T-helper 2 cell (primary cell): ENCODE measurements at regions not wholly inside any gene's neighbourhood (a gene's known extent, or its start where the extent isn't known, plus 50 kb on each side); places are given as distances from the start of the nearest gene placed in this dataset.
"Not testable (repeated sequence)": the region's sequence is repeated elsewhere in the genome, so short reads cannot be mapped to it uniquely, and the experiment has no call there.

Experiments used
- DNase-seq, 5 experiments: peaks; one replicate each; pipeline versions ENCODE4 v3.0.0 to v3.0.0-alpha.2; 2012 to 2022

DNA sequence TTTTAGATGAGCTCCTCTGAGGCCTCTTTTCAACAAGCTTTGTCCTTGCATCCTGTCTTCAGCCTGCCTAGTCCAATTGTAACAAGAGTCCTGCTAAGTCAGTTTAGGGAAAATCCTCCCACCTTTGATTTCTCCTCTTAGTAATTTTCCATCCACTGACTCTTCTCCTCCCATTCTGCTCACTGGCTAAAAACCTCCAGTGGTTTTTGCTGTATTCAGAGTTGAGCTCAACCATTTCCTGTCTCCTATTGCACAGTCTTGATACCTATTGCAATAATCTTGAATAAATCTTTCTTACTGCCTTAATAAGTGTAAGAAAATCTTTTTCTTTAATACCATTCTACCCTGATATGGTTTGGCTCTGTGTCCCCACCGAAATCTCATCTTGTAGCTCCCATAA is 117.8 kb upstream of the ENPP6 start:
- peak in 1 of 5 experiments; percentile 52 for DNase-seq

DNA sequence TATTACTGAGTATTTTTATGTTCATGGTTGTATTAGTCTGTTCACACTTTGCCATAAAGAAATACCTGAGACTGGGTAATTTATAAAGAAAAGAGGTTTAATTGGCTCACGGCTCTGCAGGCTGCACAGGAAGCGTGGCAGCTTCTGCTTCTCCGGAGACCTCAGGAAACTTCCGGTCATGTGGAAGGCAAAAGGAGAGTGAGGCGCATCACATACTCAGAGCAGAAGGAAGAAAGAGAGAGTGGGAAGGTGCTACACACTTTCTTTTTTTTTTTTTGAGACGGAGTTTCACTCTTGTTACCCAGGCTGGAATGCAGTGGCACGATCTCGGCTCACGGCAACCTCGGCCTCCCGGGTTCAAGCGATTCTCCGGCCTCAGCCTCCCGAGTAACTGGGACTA is 115.8 kb upstream of the ENPP6 start:
- DNase-seq, result not testable (repeated sequence)

DNA sequence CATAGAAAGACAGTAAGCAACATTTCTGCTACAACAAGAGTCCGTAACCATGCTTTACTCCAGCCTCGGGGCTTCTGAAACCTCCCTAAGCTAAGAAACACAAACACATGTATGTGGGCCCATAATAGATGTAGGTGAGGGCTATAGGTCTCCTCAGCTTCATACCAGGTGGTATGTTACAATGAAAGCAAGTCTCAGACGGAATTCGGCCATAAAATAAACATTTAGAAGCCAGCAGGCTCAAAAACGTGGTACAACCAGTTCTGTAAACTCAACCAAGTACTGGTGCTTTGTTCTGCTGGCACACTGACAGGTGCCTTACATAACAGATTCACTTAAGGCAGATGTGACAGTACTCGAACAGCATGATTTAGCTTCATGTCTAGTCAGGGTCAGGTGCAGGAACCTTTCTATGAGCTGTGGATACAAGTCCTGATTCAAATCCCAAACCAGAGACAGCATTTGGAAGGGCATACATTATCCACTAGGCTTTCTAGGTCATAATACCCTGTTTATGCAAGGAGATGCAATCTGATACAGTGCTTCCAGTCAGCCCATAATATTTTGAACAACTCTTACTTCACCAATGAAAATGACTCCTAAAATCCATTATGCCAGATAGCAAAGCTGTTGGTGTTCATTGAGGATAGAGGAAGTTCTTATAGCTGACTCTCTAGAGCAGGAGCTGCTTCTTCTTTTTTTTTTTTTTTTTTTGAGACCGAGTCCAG is 113.8 kb upstream of the ENPP6 start:
- no peak for DNase-seq

DNA sequence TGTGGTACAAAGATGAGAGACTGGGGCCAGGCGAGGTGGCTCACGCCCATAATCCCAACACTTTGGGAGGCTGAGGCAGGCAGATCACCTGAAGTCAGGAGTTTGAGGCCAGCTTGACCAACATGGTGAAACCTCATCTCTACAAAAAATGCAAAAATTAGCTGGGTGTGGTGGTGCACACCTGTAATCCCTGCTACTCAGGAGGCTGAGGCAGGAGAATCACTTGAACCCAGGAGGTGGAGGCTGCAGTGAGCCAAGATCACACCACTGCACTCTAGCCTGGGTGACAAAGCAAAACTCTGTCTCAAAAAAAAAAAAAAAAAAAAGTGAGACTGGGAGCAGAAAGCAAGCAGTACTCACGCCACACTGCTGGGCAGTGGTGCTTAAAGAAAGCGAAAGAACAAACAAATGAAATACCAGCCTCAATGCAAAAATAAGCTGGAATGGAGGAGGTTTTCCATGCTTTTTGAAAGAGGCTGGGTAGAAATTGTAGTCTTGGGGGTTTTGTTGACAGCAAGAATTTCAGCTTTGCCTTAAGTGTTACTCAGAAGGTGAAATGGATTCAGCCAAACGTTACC is 112.9 kb upstream of the ENPP6 start:
- DNase-seq, result not testable (repeated sequence)

DNA sequence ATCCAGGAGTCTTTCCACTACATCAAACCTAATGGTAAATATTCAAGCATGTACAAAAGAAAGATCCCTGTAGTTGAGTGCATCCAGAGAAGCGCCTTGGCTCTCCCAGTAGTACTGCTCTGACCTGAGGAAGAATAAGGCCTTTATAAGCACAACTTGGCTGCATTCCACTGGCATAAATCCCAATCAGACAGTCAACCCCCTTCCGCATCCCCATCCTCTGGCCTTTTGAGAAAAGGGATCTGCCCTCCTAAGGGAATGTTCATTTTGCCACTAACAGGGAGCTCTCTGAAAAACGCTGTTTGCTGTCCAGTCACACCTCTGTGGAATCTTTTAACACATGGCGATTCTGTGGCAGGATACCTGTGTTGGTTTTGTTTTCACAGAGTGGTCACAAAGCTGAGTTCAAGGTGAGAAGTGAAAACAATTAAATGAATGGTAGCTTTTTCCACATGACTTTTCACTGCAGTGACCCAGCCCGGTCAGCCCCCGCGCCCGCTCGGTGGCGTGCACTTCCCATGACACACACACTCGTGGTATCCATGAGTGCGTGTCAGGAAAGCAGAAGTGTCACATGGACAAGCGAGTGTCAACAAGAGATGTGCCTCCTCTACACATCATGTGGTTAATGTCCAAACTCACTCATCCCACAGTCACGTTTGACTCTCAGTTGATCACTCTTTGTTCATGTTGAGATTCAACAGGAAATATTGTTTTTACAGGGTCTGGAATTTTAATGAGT is 112.2 kb upstream of the ENPP6 start:
- DNase-seq, result no peak

DNA sequence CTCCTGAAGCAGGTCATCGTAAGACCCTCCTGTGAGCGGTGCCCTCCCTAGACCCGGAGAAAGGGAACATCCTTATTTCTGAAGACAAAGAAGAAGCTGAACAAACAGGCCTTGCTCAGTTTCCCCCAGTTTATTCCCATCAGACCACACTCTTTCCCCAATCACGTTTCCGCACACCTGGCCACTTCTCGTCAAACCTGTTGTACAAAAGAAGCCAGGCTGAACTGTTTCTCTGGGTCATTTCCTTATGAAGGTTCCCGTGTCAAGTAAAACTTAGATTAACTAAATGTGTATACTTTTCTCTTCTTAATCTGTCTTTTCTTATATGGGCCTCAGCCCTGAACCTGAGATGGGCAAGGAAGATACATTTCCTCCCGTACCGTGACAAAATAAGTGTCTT is 111.6 kb upstream of the ENPP6 start:
- no peak for DNase-seq

DNA sequence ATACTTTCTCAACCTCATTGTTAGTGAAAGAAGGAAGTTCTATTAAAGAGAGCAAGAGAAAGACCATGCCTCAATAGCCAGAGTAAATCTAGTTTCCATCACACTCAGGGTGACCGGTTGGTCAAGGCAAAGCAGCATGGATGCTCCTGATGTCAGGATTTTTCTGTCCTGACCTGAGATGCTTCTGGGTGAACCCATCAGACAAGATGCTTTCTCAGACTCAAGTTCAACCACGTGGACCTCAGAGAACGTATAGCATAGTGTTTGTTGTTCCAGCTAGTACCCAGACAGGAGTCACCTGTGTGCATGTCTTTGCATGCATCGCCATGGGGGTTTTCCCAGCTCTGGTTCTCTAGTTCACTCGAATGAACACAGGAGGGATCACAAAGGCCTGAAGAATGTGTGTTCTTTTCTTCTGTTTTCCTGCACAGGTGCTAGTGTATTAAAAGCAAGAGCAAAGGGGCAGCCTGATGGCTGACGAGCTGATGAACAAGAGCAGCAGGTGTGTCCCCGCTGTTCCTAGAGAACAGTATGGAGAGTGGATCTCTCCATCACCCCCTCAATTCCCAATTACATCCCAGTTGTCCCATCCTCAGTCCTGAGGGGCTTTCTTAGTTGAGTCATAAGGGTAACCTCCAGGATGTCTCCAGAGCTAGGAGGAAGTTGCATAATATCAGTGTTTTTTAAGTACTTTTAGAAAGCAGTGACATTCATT is 110.5 kb upstream of the ENPP6 start:
- peak in 1 of 5 experiments; percentile 56 for DNase-seq

DNA sequence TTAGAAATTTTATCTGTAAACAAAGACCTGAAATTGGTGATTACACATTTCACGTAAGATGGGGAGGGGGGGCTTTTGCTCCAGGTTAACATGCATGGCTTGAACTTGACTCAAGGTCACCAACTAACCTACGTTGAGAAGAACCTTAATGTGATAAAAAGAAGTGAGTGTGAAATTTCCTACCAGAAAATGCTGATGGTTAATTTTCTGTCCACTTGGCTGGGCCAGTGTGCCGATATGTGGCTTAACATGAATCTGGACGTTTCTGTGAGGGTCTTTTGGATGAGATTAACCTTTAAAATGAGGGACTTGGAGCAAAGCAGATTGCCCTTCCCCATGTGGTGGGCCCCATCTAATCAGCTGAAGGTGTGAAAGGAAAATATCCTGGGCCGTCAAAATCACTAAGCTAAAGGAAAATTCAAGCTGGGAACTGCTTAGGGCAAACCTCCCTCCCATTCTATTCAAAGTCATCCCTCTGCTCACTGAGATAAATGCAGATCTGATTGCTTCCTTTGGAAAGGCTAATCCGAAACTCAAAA is 107.3 kb upstream of the ENPP6 start:
- no peak for DNase-seq

DNA sequence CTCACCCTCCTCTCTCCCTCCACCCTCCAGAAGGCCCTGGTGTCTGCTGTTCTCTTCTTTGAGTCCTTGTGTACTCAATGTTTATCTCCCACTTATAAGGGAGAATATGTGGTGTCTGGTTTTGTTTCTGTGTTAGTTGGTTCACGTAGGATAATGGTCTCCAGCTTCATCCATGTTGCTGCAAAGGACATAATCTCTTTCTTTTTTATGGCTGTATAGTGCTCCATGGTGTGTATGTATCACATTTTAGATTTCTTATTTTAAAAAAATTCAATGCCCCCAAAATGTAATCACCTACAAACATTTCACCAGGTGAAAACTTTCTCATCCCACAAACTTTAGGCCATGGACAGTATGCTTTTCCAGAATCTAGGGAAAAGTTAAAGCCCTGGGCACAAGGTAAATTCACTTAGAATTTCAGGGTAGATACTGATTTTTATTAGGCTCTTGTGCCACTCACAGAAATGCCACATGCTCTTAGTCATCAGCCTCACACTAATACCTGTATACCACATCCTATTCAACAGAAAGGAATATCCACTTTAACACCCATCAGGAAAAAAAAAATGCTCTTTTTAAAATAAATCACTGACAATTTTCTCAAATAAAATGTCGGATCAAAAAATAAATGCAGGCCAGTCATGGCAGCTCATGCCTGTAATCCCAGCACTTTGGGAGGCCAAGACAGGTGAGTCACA is 104.8 kb upstream of the ENPP6 start:
- DNase-seq, result no peak

DNA sequence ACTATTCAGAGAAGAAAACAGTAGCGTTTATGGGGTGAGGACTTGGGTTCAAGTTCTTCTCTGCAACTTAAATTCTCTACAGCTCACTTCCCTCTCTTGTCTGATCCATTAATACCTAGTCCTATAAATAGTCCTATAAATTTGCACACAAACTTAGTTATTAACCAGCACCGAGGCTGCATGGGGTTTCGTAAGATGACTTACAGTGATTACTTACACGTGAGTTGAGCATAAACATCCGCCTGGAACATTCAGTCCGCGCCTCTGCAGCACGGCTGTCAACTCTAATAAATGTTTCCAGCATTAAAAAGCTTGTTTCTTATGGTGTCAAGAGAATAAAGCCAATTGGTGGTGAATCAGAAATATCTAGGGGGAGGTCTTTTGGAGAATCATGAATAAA is 103.0 kb upstream of the ENPP6 start:
- no peak for DNase-seq

DNA sequence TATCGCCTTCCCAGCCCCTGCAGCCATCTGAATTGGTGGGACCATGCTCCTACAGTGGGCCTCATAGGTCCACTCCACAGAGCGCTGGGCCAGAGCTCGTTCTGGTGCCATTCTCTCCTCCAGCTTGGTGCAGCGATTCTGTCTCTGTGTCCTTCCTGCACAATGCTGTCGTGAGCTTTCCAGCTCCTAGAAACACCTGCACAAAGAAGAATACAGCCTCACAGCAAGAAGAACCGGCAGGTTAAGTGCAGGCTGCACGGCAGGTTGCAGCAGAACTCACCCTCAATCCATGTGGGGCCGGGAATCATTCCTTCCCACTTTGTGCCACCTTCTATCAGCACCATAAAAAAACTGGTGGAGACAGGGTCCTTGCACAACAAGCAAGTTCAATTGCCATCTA is 101.2 kb upstream of the ENPP6 start:
- DNase-seq, result no peak

DNA sequence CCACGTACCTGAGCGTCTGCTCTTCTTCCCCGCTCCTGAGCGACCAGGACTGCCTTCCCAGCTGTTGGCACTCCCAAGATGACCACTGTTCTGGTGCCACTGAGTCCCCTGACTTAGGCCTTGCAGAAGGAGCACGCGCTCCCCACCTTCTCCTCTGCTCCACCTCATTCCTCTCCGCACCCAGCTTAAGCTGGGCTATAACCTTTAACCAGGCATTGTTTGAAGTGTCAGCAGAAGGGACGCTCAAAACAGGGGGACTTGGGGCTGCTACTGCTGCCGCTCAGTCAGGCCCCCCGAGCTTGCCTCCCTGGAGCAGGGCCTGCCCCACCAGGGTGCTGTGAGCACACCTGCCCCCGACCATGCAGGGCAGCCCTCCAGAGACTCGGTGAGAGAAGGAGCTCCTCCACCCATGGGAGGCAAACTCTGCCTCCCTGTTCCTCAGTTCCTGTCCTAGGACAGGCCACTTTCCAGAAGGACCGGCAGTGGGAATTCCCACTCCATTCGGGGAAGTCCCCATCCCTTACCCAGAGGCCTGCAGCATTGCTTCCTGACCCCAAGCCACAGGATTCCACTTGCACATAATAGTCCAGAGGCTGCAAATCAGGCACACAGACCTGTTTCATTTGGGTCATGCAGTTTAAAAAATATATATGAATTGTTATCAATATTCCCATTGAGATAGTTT is 99.7 kb upstream of the ENPP6 start:
- no peak for DNase-seq

DNA sequence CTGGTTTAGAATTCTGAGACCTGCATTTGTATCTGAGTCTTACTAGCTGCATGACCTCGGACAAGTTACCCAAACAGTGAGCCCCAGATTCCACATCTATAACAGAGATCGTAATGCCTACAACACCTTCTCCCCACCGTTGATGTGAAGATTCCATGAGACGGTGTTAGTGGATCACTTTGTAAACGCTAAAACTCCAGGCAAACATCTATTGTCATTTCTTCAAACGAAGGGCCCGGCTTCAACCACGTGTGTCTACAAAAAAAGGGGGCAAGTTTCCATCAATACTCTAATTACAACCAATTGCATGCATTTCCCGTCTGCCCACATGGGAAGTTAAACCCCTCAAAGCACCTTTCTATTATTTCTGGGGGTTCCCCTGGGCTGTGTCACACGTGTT is 99.1 kb upstream of the ENPP6 start:
- no peak for DNase-seq

DNA sequence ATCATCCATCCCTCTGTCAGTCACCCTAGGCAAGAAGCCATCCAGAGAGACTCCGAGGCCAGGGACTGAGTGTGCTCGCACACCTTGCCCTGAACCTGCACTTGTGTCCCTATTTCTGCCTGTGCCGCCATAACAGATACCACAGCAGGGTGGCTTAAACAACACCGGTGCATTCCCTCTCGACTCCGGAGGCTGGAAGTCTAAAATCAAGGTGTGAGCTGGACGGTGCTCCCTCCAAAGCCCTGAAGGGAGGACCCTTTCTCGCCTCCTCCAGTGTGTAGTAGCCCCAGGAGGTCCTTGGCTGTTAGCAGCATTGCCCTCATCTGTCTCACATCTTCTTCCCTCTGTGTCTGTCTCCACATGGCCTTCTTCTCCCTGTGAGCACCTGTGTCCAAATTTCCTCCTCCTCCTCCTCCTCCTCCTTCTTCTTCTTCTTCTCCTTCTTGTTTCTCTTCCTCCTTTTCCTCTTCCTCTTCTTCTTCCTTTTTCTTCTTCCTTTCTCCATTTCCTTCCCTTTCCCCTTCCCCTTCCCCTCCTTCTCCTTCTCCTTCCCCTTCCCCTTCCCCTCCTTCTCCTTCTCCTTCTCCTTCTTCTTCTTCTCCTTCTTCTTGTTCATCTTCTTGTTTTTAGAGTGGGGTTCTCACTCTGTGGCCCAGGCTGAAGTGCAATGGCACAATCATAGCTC is 98.1 kb upstream of the ENPP6 start:
- DNase-seq, result no peak

DNA sequence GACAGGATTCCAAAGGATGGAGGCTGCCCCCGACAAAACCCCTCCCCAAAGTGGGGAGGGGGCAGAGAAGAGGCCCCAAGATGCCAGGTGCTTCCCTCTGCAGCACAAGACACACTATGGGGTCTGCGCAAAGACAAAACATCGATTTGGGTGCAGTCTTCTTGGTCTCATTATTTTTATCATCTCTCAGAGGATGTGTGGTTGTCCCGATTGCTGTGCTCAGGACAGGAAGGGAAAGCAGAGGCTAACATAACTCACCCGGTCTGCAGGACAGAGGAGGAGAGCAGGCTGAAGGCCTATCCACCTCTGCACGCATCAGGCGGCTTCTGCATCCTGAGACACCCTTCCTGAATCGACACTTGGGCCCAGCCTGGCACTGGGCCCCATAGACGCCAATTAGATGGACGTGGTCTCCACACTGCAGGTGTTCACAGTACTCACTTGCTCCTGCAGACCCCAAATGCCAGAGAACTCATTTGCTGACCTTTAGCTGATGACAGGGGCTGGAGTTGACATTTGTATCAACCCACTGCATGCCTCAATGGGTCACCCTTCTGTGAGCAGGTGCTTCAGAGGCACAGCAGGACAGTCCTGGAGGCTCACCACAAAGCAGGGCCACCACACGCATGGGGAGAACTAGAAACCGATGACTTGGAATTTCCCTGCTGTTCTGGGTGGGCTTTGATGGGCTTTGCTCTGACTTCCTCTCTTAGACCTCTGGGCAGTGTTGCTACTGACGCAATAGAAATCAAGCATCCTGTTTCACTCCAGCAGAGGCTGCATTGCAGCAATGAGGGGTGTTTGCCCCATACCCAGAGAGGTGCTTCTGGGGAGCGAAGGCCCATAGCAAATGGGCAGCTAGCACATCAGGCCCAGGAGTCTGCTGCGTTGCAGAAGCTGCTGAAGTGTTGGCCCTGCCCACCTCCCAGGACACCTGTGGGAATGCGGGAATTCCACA is 96.3 kb upstream of the ENPP6 start:
- DNase-seq, result no peak

DNA sequence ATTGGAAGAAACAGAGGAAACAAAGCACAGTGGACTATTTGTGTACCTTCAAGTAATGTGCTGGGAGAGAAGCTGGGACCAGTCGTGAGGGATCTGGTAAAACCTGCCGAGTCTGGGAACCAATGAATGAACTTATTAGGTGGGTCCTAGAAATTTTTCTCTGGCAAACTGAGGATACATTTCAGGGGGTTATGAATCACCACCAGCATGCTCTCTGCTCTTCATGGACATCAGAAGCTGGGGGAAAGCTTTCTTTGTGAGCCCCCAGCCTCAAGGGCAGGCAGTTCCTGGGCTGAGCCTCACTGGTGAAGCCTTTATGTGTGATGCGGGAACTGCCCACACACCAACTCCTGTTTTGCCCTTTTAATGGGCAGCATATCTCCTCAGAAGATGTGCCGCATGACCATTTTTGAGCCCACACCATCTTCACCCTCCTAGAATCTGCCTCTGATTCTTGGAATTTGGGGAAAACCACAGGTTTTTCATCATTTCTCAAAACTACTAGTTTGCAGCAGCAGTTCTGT is 95.4 kb upstream of the ENPP6 start:
- DNase-seq, result no peak

DNA sequence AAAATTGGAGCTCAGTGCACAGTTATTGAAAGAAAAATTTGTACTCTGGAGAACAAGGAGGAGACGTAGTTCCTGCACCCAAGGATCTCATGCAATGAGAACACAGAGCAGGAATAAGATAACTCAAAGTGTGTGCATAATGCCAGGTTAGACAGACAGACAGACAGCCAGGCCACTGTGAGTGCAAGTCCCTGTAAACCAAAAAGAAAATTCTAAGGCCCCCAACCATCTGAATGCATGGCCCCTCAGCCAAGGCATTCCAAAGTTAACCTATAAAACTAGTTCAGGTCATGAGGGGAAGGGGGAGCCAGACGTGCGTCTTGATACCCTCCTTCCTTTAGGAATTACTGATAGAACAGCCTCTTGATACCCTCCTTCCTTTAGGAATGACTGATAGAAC is 94.5 kb upstream of the ENPP6 start:
- DNase-seq, result no peak

DNA sequence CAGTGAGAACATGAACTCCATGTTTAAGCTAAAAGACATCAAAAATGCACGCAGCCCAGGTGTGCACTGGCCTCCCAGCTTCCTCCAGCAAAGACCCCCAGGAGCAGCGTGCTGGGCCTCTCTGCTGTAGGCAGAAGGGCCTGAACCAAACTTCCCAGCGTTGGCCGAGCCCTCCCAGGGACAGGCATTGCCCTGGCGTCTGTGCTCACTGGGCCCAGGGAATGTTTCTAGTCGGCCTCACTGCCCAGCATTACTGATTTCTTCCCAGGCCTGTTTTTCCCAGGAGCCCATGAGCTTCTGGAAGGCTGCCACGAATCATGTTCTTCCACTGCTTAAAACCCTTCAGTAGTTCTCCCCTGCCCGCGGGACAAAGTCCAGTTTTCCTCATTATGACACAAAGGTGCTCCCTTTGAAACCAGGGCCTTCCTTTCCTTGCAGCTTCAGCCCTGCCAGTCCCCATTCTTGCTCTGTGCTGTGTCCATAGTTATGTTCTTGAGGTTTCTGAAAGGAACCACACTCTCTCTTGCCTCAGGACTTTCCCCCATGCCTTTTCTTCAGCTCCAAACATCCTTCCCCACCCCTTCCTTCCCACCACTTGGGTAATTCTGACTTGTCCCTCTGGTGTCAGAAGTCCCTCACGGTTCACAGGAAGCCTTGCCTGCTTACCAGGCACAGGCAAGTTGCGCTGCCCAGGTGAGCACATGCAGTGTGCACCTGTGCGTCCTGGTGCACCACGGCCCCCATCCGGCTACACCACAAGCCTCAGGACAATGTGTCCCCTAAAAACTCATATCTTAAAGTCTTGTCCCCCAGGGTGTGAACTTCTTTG is 93.4 kb upstream of the ENPP6 start:
- DNase-seq, result no peak

DNA sequence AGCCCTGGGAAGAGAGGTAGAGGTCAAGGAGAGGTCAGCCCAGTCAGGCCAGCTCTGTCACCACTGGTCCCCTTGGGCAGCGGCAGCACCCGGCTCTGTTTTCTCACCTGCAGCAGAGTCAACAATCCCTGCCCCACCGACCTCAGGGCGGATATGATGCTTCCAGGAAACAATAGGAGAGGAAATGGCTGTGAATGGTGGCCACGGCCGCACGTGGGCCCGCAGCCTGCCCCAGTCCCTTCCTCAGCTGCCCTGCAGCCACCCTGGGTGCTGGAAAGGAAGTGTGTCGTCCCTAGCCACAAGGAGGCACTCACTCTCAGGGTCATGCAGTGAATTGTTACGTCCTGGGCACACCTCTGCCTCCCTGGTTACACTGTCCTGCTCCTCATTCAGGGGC is 92.5 kb upstream of the ENPP6 start:
- peak in 4 of 5 experiments; percentile 8 to 90 (median 13) for DNase-seq
